GM23338 (cell line): ENCODE measurements at regions not wholly inside any gene's neighbourhood (a gene's known extent, or its start where the extent isn't known, plus 50 kb on each side); places are given as distances from the start of the nearest gene placed in this dataset.

ENCODE experiments used
- POLR2AphosphoS5 ChIP-seq: IDR thresholded peaks from 2 replicates; pipeline ENCODE4 v1.6.1; 2016; ENCODE audit warnings: antibody characterized with exemption, low read depth
- STAT1 ChIP-seq: IDR thresholded peaks from one replicate; pipeline ENCODE4 v1.6.1; 2016; ENCODE audit warnings: antibody characterized with exemption; ENCODE audit not compliant: unreplicated experiment
- TF ChIP-seq, protein P1 (sequence below), 2 experiments: fragments of 200-600 bp in 1 of 2; sonication (generic) in 1 of 2; conservative IDR thresholded peaks; 2 replicates each; pipeline versions ENCODE4 v1.5.1 to v1.6.1; 2016 to 2017; ENCODE audit warnings: antibody characterized with exemption in 2 of 2, low read depth in 2 of 2, mild to moderate bottlenecking in 2 of 2, moderate library complexity in 1 of 2
- TF ChIP-seq, protein P2 (sequence below): IDR thresholded peaks from one replicate; pipeline ENCODE4 v1.6.1; 2018; ENCODE audit warnings: antibody characterized with exemption; ENCODE audit not compliant: unreplicated experiment

DNA sequence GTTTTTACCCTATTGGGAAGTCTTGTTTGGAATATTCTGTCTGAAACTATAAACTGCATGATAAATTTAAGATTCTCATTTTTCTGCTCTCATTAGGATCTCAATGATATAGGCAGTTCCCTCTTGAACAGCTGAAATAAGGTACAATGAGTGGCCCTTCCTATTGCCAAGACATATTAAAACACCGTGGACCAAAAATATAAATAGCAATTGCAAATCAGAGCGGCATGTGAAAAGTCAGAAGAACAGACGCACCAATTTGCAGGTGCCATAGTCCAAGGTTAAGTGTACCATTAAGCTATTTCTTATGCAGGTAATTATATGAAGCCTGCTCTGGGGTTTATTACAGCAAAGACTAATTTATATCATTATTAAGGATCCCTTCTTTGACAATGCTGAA lies 920.8 kb upstream of the CELF2 start:
- no peak for TF ChIP-seq STAT1
- TF ChIP-seq, protein P1, sequence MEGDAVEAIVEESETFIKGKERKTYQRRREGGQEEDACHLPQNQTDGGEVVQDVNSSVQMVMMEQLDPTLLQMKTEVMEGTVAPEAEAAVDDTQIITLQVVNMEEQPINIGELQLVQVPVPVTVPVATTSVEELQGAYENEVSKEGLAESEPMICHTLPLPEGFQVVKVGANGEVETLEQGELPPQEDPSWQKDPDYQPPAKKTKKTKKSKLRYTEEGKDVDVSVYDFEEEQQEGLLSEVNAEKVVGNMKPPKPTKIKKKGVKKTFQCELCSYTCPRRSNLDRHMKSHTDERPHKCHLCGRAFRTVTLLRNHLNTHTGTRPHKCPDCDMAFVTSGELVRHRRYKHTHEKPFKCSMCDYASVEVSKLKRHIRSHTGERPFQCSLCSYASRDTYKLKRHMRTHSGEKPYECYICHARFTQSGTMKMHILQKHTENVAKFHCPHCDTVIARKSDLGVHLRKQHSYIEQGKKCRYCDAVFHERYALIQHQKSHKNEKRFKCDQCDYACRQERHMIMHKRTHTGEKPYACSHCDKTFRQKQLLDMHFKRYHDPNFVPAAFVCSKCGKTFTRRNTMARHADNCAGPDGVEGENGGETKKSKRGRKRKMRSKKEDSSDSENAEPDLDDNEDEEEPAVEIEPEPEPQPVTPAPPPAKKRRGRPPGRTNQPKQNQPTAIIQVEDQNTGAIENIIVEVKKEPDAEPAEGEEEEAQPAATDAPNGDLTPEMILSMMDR (conservative IDR thresholded peaks at IDR 0.05; ENCODE audit: low read depth in 2 of 2), result no peak
- TF ChIP-seq, protein P2, sequence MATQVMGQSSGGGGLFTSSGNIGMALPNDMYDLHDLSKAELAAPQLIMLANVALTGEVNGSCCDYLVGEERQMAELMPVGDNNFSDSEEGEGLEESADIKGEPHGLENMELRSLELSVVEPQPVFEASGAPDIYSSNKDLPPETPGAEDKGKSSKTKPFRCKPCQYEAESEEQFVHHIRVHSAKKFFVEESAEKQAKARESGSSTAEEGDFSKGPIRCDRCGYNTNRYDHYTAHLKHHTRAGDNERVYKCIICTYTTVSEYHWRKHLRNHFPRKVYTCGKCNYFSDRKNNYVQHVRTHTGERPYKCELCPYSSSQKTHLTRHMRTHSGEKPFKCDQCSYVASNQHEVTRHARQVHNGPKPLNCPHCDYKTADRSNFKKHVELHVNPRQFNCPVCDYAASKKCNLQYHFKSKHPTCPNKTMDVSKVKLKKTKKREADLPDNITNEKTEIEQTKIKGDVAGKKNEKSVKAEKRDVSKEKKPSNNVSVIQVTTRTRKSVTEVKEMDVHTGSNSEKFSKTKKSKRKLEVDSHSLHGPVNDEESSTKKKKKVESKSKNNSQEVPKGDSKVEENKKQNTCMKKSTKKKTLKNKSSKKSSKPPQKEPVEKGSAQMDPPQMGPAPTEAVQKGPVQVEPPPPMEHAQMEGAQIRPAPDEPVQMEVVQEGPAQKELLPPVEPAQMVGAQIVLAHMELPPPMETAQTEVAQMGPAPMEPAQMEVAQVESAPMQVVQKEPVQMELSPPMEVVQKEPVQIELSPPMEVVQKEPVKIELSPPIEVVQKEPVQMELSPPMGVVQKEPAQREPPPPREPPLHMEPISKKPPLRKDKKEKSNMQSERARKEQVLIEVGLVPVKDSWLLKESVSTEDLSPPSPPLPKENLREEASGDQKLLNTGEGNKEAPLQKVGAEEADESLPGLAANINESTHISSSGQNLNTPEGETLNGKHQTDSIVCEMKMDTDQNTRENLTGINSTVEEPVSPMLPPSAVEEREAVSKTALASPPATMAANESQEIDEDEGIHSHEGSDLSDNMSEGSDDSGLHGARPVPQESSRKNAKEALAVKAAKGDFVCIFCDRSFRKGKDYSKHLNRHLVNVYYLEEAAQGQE, result no peak
- TF ChIP-seq POLR2AphosphoS5, result no peak
